HG03378 (cell line): ENCODE measurements at regions not wholly inside any gene's neighbourhood (a gene's known extent, or its start where the extent isn't known, plus 50 kb on each side); places are given as distances from the start of the nearest gene placed in this dataset.

ENCODE experiments used
- ATAC-seq: cut with Tn5 transposase; IDR thresholded peaks from one replicate; pipeline ENCODE4 v1.9.1; 2021; ENCODE audit warnings: mild to moderate bottlenecking, moderate library complexity; ENCODE audit not compliant: unreplicated experiment

DNA sequence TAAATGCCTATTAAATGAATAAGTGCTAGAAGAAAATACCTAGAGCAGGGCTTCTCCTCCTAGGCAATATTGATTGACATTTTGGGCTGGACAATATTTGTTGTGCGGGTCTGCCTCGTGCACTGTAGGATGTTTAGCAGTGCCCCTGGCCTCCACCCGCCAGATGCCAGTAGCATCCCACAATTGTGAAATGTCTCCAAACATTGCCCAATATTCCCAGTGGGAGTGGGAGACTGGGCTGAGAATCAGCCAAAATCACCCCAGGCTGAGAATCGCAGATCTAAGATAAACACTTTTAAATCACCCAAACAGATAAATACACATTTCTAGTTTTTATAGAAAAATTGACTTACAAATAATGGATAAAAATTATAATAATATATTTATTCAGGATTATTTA lies 916.2 kb upstream of the LCORL start:
- no peak for ATAC-seq

DNA sequence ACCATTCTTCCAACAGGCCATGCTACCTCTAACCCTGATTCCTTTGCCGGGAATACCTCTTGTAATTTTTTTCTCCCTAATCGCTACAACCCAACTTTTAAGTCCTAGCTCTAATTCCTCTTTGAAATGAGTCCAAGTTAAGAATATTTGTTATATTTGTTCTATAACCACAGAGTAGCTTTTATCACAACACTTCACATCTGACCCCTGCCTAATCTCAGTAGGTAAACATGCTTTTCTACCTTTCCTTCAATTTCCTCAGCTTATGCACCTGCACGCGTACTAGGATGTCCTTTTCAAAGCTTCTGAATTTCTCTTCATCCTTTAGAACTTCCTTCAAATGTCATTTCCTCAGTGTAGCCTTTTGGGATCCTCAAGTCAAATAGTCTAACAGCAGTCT lies 915.5 kb upstream of the LCORL start:
- no peak for ATAC-seq

GRCh38 chr4:18935659-18936345 lies 914.2 kb upstream of the LCORL start:
- no peak for ATAC-seq

DNA sequence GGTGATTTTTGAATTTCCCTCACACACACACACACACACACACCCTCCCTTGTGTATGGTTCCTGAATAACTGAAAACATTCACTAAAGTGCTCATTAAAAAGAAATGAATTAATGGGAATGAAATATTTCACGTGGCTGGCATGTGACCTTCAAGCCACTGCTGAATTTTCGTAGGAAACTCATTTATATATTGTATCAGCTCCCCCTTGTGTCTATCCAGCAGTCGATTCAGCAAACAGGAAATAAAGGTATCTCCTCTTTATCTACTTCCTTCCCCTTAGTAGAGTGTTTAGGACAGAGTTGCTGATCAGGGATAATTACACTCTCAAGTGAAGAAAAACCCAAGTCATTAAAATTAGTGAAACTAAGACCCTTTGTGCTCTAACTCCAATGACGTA lies 912.6 kb upstream of the LCORL start:
- ATAC-seq, result no peak

DNA sequence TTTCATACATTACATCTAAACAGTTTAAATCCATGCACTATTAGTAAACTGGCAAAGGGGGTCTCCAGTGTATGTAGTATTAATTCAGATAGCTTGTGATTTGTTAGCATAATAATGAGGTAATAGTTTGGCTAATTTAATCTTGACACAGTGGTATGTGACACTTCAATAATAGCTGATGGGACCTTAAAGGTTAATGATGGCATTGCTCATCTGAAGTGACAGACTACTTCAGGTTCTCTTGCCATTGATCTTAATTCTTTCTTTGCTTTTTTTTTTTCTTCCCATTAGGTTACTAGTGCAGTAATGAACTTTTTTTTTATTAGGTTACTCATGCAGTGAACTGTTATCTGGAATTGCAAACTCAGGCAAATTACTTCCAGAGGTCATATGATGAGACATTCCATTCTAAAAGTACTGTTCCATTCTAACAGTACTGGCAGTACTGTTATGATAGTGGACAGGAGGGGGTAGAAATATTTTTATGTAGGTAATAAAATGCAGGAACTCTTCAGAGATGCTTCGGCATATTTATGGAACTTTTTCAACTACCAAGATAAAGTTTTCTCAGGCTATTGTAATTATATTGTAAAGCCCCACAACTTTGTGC lies 911.3 kb upstream of the LCORL start:
- no peak for ATAC-seq

GRCh38 chr4:18931643-18932377 lies 910.3 kb upstream of the LCORL start:
- no peak for ATAC-seq

DNA sequence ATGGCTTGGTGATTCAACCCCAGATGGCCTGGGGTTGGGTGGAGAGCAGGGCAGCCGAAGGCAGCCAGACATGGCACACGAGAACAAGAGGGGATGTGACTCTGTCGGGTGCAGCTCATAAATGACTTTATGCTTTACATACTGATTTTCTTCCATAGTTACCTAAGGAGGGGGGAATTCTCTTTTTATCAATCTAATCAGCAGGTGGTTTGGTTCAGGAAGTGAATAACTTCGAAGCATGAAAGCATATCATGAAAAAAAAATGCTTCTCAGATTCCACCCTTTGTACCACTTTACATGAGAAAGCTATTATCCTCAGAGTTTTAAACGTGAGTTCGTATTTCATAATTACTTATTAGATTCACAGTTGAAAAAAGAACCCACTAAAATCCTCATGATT lies 908.9 kb upstream of the LCORL start:
- no peak for ATAC-seq

DNA sequence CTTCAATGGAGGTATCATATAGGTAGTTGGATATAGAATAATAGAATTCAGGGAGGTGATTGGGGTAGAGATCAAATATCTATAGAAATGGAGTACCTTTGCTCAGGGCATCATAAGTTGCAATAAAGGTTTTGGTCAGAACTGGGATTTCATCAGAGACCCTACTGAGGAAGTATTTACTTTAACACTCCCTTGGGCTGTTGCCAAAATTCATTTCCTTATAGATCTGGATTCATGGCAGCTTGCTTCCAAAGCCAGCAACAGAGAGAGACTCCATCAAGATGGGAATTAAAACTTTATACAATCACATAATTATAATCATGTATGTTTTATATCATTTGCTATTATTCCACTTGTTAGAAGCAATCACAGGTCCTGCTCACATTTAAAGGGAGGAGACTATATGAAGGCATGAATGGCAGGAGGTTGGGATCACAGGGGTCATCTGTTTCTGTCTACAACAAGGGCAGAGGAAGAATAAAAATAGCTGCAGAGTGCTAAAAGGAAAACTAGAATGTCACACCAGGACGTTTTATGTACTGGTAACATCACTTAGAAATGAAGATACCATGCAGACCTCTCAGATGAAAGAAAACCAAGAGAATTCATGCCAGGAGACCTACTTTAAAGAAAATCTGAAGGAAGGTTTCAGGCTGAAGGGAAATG lies 902.1 kb upstream of the LCORL start:
- no peak for ATAC-seq

DNA sequence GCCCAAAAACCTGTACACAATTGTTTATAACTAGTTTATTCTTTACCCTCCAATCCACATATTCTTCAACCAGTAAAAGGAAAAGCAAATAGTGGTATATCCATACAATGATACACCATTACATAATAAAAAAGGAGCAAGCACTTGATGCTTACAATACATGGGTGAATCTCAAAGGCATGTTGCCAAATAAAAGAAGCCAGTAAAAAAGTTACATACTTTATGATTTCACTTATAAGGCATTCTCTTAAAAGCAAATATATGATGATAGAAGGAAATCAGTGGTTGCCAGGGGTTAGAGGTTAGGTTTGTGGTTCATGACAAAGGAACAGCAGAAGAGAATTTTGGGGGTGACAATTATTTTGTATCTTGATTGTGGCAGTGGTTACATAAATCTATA lies 896.1 kb upstream of the LCORL start:
- no peak for ATAC-seq

- no peak for ATAC-seq
Measured at GRCh38 chr4:18914182-18914581, 892.6 kb upstream of the LCORL start.

DNA sequence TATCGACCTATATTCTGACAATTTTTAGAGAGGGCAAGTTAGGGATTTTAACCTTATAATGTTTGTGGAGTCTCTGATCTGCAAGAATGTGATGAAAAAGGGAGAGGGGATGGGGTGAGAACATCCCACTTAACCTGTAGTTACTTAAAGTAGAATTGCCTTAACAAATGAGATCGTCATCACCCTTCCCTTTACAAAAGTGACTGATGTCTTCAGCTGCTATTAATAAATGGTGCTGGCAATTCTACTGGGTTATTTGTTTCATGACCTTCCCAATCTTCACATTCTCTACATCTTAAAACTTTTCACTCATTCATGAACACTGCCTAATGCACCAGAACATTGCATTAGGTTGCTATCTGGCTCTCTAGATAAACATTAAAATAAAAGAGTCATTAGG lies 873.4 kb upstream of the LCORL start:
- ATAC-seq, result no peak

DNA sequence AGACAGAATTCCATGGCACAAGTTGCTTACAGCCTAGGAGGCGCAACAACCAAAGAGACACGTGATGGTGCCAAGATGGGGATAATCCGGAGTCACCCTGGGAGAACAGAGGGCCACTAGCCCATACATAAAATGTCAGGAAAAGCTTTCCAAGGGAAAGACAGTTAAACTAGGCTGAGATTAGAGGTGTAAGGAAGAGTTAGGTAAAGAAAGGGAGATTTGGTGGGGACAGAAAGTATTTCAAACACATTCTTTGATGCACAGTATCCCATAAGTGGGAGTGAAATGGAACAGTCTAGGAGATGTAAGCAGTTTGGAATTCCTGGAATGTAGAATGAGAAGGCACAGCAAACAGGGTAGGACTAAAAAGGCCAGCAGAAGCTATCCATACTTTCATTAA lies 860.9 kb upstream of the LCORL start:
- ATAC-seq, result no peak

- ATAC-seq, result no peak
Measured at GRCh38 chr4:18881556-18881955, 860.0 kb upstream of the LCORL start.

GRCh38 chr4:18880871-18881270 lies 859.3 kb upstream of the LCORL start:
- ATAC-seq, result no peak

DNA sequence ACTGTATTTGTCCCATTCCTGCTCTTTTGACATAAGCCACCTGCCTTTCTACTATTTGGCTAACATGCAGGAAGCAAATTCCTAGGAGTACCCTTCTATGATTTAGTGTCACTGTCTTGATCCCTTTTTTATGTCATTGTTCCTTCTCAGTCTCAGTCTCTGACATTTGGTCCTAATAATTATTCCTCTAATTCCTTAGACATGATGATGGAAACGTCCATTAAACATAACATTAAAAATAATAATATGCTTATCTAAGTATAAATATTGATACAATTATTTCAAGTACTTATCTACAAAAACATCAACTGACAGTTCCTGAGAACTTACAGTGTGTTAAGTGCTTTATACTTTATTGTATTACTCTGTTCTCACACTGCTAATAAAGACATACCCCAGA lies 857.0 kb upstream of the LCORL start:
- ATAC-seq, result no peak

DNA sequence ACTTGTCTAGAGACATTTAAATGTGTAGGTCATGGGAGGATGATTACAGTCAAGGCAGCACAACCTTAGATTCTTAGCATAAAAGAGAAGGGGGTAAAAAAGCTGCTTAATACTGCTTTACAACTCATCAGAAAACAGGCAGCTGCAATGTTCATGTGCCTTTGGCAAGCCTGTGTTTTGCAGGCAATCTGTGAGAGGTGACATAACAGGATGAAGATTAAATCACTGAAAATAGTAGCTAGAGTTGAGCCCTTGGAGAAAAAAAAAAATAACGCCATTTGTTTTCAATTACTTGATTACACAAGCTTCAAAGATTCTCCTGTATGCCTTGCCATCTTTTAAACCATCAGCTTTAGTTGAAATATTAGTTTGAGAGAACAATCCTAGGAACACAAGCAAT lies 847.6 kb upstream of the LCORL start:
- no peak for ATAC-seq

- no peak for ATAC-seq
Measured at GRCh38 chr4:18860836-18861530, 839.4 kb upstream of the LCORL start.

DNA sequence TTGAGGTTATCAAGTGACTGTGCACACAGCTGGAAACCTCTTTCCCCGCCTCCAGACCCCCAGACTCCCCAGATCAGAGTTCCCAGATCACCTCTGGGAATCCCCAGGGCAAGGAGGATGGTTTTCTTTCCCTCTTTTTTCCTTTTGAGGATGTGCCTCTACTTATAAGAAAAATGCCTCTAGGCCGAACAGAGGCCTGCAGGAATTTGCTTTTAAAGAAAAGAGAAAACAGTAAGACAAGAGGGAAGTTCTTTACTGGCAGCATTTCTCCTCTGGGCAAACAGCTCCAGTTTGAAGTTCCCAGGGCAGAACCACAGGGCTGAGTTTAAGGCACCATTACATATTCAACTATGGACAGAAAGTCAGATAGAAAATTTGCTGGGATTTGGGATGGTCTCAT lies 837.9 kb upstream of the LCORL start:
- no peak for ATAC-seq

GRCh38 chr4:18858229-18858922 lies 836.8 kb upstream of the LCORL start:
- ATAC-seq, result no peak

DNA sequence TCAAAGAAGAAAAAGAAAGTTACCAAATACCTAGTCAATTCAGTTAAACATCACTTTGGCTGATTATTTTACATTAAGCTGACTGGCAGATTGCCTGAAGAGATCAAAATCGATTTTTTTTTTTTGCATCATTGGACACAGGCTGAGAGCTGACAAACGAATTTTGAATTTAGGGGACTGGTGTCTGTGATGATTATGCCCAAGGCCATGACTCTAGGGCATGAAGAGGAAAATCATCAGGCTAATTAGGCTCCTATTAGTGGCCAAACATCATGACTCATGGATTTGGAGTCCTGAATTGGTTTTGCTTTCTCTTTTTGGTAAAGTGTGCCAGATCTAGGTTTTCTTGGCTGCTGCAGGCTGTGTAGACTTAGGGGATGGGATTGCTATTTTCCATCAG lies 829.3 kb upstream of the LCORL start:
- ATAC-seq, result no peak
